OCI-LY7 (cell line): ENCODE measurements at regions not wholly inside any gene's neighbourhood (a gene's known extent, or its start where the extent isn't known, plus 50 kb on each side); places are given as distances from the start of the nearest gene placed in this dataset.

Experiments
- BruUV-seq: library from RNA; stranded (reverse); fragments of 400-500 nt; replicated peaks from 2 replicates; lab custom pipeline; 2021; lab: Mats Ljungman, UMichigan
- CTCF ChIA-PET: fragments of 300-600 bp; sonication (Branson Sonifier 250); formaldehyde crosslinking; loops from one replicate; lab custom pipeline; 2022; ENCODE audit warnings: antibody characterized with exemption; ENCODE audit not compliant: unreplicated experiment; lab: Charles Lee
- POLR2A ChIA-PET: fragments of 300-600 bp; sonication (Branson Sonifier 250); formaldehyde crosslinking; loops from one replicate; lab custom pipeline; 2022; ENCODE audit warnings: antibody characterized with exemption; lab: Charles Lee
- DNase-seq: peaks from one replicate; pipeline ENCODE4 v3.0.0-alpha.2; 2015; ENCODE audit warnings: low spot score
- H2AFZ ChIP-seq: fragments of 200-600 bp; sonication (generic), shearing (Covaris generic); 2 replicates; pipeline ENCODE4 v1.6.1; 2014; ENCODE audit warnings: mild to moderate bottlenecking, antibody characterized with exemption, low read length, moderate library complexity
- H3K27ac ChIP-seq: fragments of 200-600 bp; sonication (generic); 2 replicates; pipeline ENCODE4 v1.5.1; 2014; ENCODE audit warnings: mixed run types, low read depth, mild to moderate bottlenecking, moderate library complexity, low read length, inconsistent platforms; ENCODE audit not compliant: poor library complexity, severe bottlenecking
- H3K36me3 ChIP-seq: fragments of 200-600 bp; sonication (generic); 2 replicates; pipeline ENCODE4 v1.6.1; 2014; ENCODE audit warnings: mild to moderate bottlenecking, antibody characterized with exemption, low read length, moderate library complexity, mixed read lengths; ENCODE audit not compliant: insufficient read depth
- H3K4me1 ChIP-seq: fragments of 200-600 bp; sonication (generic); 2 replicates; pipeline ENCODE4 v1.5.1; 2014; ENCODE audit warnings: mild to moderate bottlenecking, low read length; ENCODE audit not compliant: insufficient read depth, poor library complexity, severe bottlenecking
- H3K4me2 ChIP-seq: fragments of 200-600 bp; sonication (generic); 2 replicates; pipeline ENCODE4 v1.6.1; 2014; ENCODE audit warnings: mild to moderate bottlenecking, low read length
- H3K4me3 ChIP-seq: fragments of 200-600 bp; sonication (generic); 2 replicates; pipeline ENCODE4 v1.5.1; 2014; ENCODE audit warnings: mild to moderate bottlenecking, low read depth, low read length; ENCODE audit not compliant: poor library complexity, severe bottlenecking
- H3K79me2 ChIP-seq: fragments of 200-600 bp; sonication (generic); 2 replicates; pipeline ENCODE4 v1.6.1; 2016; ENCODE audit warnings: low read depth, mild to moderate bottlenecking, low read length, moderate library complexity, mixed read lengths; ENCODE audit not compliant: insufficient read depth
- H3K9me2 ChIP-seq: fragments of 200-600 bp; sonication (generic); 2 replicates; pipeline ENCODE4 v1.6.1; 2016; ENCODE audit warnings: mild to moderate bottlenecking, low read length, mixed read lengths; ENCODE audit not compliant: insufficient read depth
- H3K9me3 ChIP-seq: fragments of 200-600 bp; sonication (generic); 2 replicates; pipeline ENCODE4 v1.6.1; 2014; ENCODE audit warnings: mild to moderate bottlenecking, mixed run types, low read length, mixed read lengths
- H4K20me1 ChIP-seq: fragments of 200-600 bp; sonication (generic); 2 replicates; pipeline ENCODE4 v1.6.1; 2014; ENCODE audit warnings: mild to moderate bottlenecking, antibody characterized with exemption, low read length, moderate library complexity, mixed read lengths; ENCODE audit not compliant: insufficient read depth
- CTCF ChIP-seq: fragments of 200-600 bp; sonication (generic); conservative IDR thresholded peaks from 2 replicates; pipeline ENCODE4 v1.5.1; 2014; ENCODE audit warnings: mild to moderate bottlenecking, antibody characterized with exemption, low read length, moderate library complexity, mixed read lengths
- EZH2phosphoT487 ChIP-seq: fragments of 200-600 bp; sonication (generic); IDR thresholded peaks from 2 replicates; pipeline ENCODE4 v1.6.1; 2018; ENCODE audit warnings: low read depth, borderline replicate concordance, mild to moderate bottlenecking, mixed run types, antibody characterized with exemption, low read length, moderate library complexity, mixed read lengths
- intact Hi-C: fragments of 100-400 bp; cut with micrococcal nuclease; formaldehyde crosslinking; loops from one replicate; pipeline ENCODE4 v1.10.0; 2022; ENCODE audit not compliant: unreplicated experiment

GRCh38 chr13:65977525-65977924, 1252.6 kb downstream of the PCDH9 start:
- H3K79me2 ChIP-seq = no peaks in the 10 kb centered on the region
- intact Hi-C loops = no loop called here
- no peak overlapping the region for H3K4me2 ChIP-seq
- no peaks in the 10 kb centered on the region for H3K4me1 ChIP-seq
- no peaks in the 10 kb centered on the region for H3K9me3 ChIP-seq
- DNase-seq = no peak
- H3K9me2 ChIP-seq = no peaks in the 10 kb centered on the region
- no peaks in the 10 kb centered on the region for H3K36me3 ChIP-seq
- no peak overlapping the region for H2AFZ ChIP-seq
- H3K27ac ChIP-seq = no peak overlapping the region
- no peaks in the 10 kb centered on the region for H4K20me1 ChIP-seq
- POLR2A ChIA-PET = interaction anchor here (0.7 to 1.0 kb wide), 2 partner anchors 131 to 260 kb away, joined by 3 read pairs; no protein-coding TSS in a partner anchor
- no peak overlapping the region for H3K4me3 ChIP-seq
- no TSS peak for BruUV-seq
- TF ChIP-seq CTCF = no peak
- TF ChIP-seq EZH2phosphoT487 = no peak
- CTCF ChIA-PET = no interaction called here

- H3K36me3 ChIP-seq = no peaks in the 10 kb centered on the region
- no peaks in the 10 kb centered on the region for H3K9me3 ChIP-seq
- no peak overlapping the region for H2AFZ ChIP-seq
- no peak overlapping the region for H3K4me3 ChIP-seq
- POLR2A ChIA-PET = interaction anchor here (0.6 kb wide), 1 partner anchor 1902 kb away, joined by 3 read pairs; no protein-coding TSS in a partner anchor
- no peak overlapping the region for H3K27ac ChIP-seq
- H4K20me1 ChIP-seq = no peaks in the 10 kb centered on the region
- DNase-seq = no peak
- H3K9me2 ChIP-seq = no peaks in the 10 kb centered on the region
- CTCF ChIA-PET = no interaction called here
- TF ChIP-seq CTCF (no peak), EZH2phosphoT487 (no peak)
- H3K4me2 ChIP-seq = no peak overlapping the region
- no TSS peak for BruUV-seq
- no peaks in the 10 kb centered on the region for H3K4me1 ChIP-seq
- intact Hi-C loops = no loop called here
- no peaks in the 10 kb centered on the region for H3K79me2 ChIP-seq
These were observed 1258.6 kb downstream of the PCDH9 start for GRCh38 chr13:65971541-65971940.

GRCh38 chr13:65966991-65967451, 1263.1 kb downstream of the PCDH9 start:
- DNase-seq = peak; percentile 52
- POLR2A ChIA-PET = no interaction called here

More at GRCh38 chr13:65966991-65967451, 1263.1 kb downstream of the PCDH9 start:
- Histone ChIP-seq H2AFZ (no peak overlapping the region), H3K4me2 (no peak overlapping the region), H3K79me2 (no peaks in the 10 kb centered on the region), H3K4me1 (no peaks in the 10 kb centered on the region), H3K36me3 (no peaks in the 10 kb centered on the region), H3K9me2 (no peaks in the 10 kb centered on the region), H3K4me3 (no peak overlapping the region), H3K9me3 (no peaks in the 10 kb centered on the region), H3K27ac (no peak overlapping the region), H4K20me1 (no peaks in the 10 kb centered on the region)
- intact Hi-C loops = loop anchor here (5.0 kb wide), 1 partner anchor 170 kb away; no protein-coding TSS in a partner anchor
- no TSS peak for BruUV-seq
- TF ChIP-seq CTCF (peak; percentile 79), EZH2phosphoT487 (no peak)
- CTCF ChIA-PET = no interaction called here
